Glutamatergic neuron (in vitro differentiated cells): ENCODE measurements at regions not wholly inside any gene's neighbourhood (a gene's known extent, or its start where the extent isn't known, plus 50 kb on each side); places are given as distances from the start of the nearest gene placed in this dataset.

ENCODE experiments used
- DNase-seq: peaks from one replicate; pipeline ENCODE4 v3.0.0; 2022
- H3K27ac Mint-ChIP-seq: one replicate; pipeline ENCODE4 v1.8.0; 2020; ENCODE audit warnings: mild to moderate bottlenecking, mixed read lengths, inconsistent platforms; ENCODE audit not compliant: unreplicated experiment
- H3K27me3 Mint-ChIP-seq: one replicate; pipeline ENCODE4 v1.8.0; 2020; ENCODE audit warnings: mild to moderate bottlenecking, moderate library complexity, mixed read lengths, inconsistent platforms; ENCODE audit not compliant: unreplicated experiment
- H3K36me3 Mint-ChIP-seq: one replicate; pipeline ENCODE4 v1.8.0; 2020; ENCODE audit warnings: mild to moderate bottlenecking, mixed read lengths, inconsistent platforms; ENCODE audit not compliant: unreplicated experiment
- H3K4me1 Mint-ChIP-seq: one replicate; pipeline ENCODE4 v1.8.0; 2020; ENCODE audit warnings: mild to moderate bottlenecking, low read depth, mixed read lengths, inconsistent platforms; ENCODE audit not compliant: unreplicated experiment
- H3K4me3 Mint-ChIP-seq: one replicate; pipeline ENCODE4 v1.8.0; 2020; ENCODE audit warnings: mild to moderate bottlenecking, mixed read lengths, inconsistent platforms; ENCODE audit not compliant: unreplicated experiment
- H3K9me3 Mint-ChIP-seq: one replicate; pipeline ENCODE4 v1.8.0; 2020; ENCODE audit warnings: mild to moderate bottlenecking, moderate library complexity, mixed read lengths, inconsistent platforms; ENCODE audit not compliant: unreplicated experiment
- CTCF ChIP-seq: fragments of 200-600 bp; sonication (generic); IDR thresholded peaks from one replicate; pipeline ENCODE4 v1.5.0; 2021; ENCODE audit not compliant: partially characterized antibody, unreplicated experiment

GRCh38 chr12:93169536-93169935, 208.2 kb upstream of the NUDT4 start:
- no peak overlapping the region for H3K4me3 Mint-ChIP-seq
- H3K4me1 Mint-ChIP-seq = peaks cover 6% of the 10 kb centered on the region
- no peak for DNase-seq
- H3K36me3 Mint-ChIP-seq = no peaks in the 10 kb centered on the region
- peaks cover 2% of the 10 kb centered on the region for H3K27me3 Mint-ChIP-seq
- no peak overlapping the region for H3K27ac Mint-ChIP-seq
- peaks cover 1% of the 10 kb centered on the region for H3K9me3 Mint-ChIP-seq
- TF ChIP-seq CTCF = no peak

- peaks cover 1% of the 10 kb centered on the region for H3K9me3 Mint-ChIP-seq
- no peak for TF ChIP-seq CTCF
- no peak overlapping the region for H3K4me3 Mint-ChIP-seq
- peaks cover 2% of the 10 kb centered on the region for H3K27me3 Mint-ChIP-seq
- H3K27ac Mint-ChIP-seq = no peak overlapping the region
- H3K4me1 Mint-ChIP-seq = peaks cover 4% of the 10 kb centered on the region
- H3K36me3 Mint-ChIP-seq = no peaks in the 10 kb centered on the region
- DNase-seq = no peak
Measured at GRCh38 chr12:93170928-93171327, 206.8 kb upstream of the NUDT4 start.

GRCh38 chr12:93173178-93173957, 204.4 kb upstream of the NUDT4 start:
- Mint-ChIP-seq H3K9me3 (no peaks in the 10 kb centered on the region), H3K27me3 (no peaks in the 10 kb centered on the region), H3K27ac (no peak overlapping the region), H3K36me3 (no peaks in the 10 kb centered on the region), H3K4me3 (no peak overlapping the region), H3K4me1 (no peaks in the 10 kb centered on the region)
- no peak for TF ChIP-seq CTCF
- DNase-seq = no peak

- no peaks in the 10 kb centered on the region for H3K9me3 Mint-ChIP-seq
- no peak for DNase-seq
- H3K27me3 Mint-ChIP-seq = no peaks in the 10 kb centered on the region
- no peak overlapping the region for H3K27ac Mint-ChIP-seq
- H3K4me3 Mint-ChIP-seq = no peak overlapping the region
- H3K36me3 Mint-ChIP-seq = no peaks in the 10 kb centered on the region
- H3K4me1 Mint-ChIP-seq = no peaks in the 10 kb centered on the region
- TF ChIP-seq CTCF = no peak
Measured at GRCh38 chr12:93174048-93174447, 203.7 kb upstream of the NUDT4 start.

GRCh38 chr12:93174473-93174872, 203.3 kb upstream of the NUDT4 start:
- H3K4me3 Mint-ChIP-seq = no peak overlapping the region

More at GRCh38 chr12:93174473-93174872, 203.3 kb upstream of the NUDT4 start:
- peaks cover 2% of the 10 kb centered on the region for H3K4me1 Mint-ChIP-seq
- H3K27me3 Mint-ChIP-seq = no peaks in the 10 kb centered on the region
- no peak overlapping the region for H3K27ac Mint-ChIP-seq
- H3K36me3 Mint-ChIP-seq = no peaks in the 10 kb centered on the region
- TF ChIP-seq CTCF = no peak
- no peak for DNase-seq
- H3K9me3 Mint-ChIP-seq = no peaks in the 10 kb centered on the region
